SKM-1 (cell line): ENCODE measurements at regions not wholly inside any gene's neighbourhood (a gene's known extent, or its start where the extent isn't known, plus 50 kb on each side); places are given as distances from the start of the nearest gene placed in this dataset.
"Not testable (repeated sequence)": the region's sequence is repeated elsewhere in the genome, so short reads cannot be mapped to it uniquely, and the experiment has no call there.

Experiments
- DNase-seq: peaks from one replicate; lab custom pipeline; 2025; ENCODE audit not compliant: unreplicated experiment; lab: John Stamatoyannopoulos, UW

- no peak for DNase-seq
Measured at GRCh38 chr14:22315336-22315735, 273.7 kb downstream of the DAD1 start.

GRCh38 chr14:22314183-22314820 is 274.7 kb downstream of the DAD1 start:
- peak; percentile 19 for DNase-seq

GRCh38 chr14:22313172-22313801 is 275.7 kb downstream of the DAD1 start:
- DNase-seq, result no peak

- DNase-seq, result no peak
Measured at GRCh38 chr14:22311636-22312035, 277.4 kb downstream of the DAD1 start.

GRCh38 chr14:22305607-22306006 is 283.4 kb downstream of the DAD1 start:
- no peak for DNase-seq

- DNase-seq, result no peak
Measured at GRCh38 chr14:22304326-22304725, 284.7 kb downstream of the DAD1 start.

GRCh38 chr14:22303589-22304195 is 285.3 kb downstream of the DAD1 start:
- DNase-seq, result no peak

GRCh38 chr14:22300646-22301045 is 288.4 kb downstream of the DAD1 start:
- DNase-seq, result no peak

- no peak for DNase-seq
Measured at GRCh38 chr14:22297376-22297775, 291.6 kb downstream of the DAD1 start.

GRCh38 chr14:22296722-22297121 is 292.3 kb downstream of the DAD1 start:
- no peak for DNase-seq

- DNase-seq, result no peak
Measured at GRCh38 chr14:22296088-22296487, 292.9 kb downstream of the DAD1 start.

- DNase-seq, result no peak
Measured at GRCh38 chr14:22291406-22291805, 297.6 kb downstream of the DAD1 start.

- DNase-seq, result no peak
Measured at GRCh38 chr14:22289570-22289969, 299.5 kb downstream of the DAD1 start.

- no peak for DNase-seq
Measured at GRCh38 chr14:22285991-22286390, 303.0 kb downstream of the DAD1 start.

GRCh38 chr14:22282949-22283348 is 306.1 kb downstream of the DAD1 start:
- no peak for DNase-seq

- DNase-seq, result no peak
Measured at GRCh38 chr14:22282417-22282816, 306.6 kb downstream of the DAD1 start.

- DNase-seq, result not testable (repeated sequence)
Measured at GRCh38 chr14:22281447-22281874, 307.6 kb downstream of the DAD1 start.

GRCh38 chr14:22280497-22281316 is 308.3 kb downstream of the DAD1 start:
- no peak for DNase-seq

- peak; percentile 0 for DNase-seq
Measured at GRCh38 chr14:22276913-22277816, 311.9 kb downstream of the DAD1 start.
